ENCODE measurements at regions not wholly inside any gene's neighbourhood (a gene's known extent, or its start where the extent isn't known, plus 50 kb on each side); places are given as distances from the start of the nearest gene placed in this dataset.

- H3K36me3 ChIP-seq (ENCODE audit: insufficient read depth, low read length): no peaks in the 10 kb centered on the region
- Mint-ChIP-seq H3K36me3 (no peaks in the 10 kb centered on the region), H3K27me3 (peaks cover 0 to under 1% of the 10 kb centered on the region in 2 donors), H3K27ac (no peak overlapping the region), H3K4me3 (no peak overlapping the region), H3K4me1 (no peaks in the 10 kb centered on the region), H3K9me3 (peaks cover 0 to 2% (median 0%) of the 10 kb centered on the region in 8 donors)
- intact Hi-C loops (cut with micrococcal nuclease): no loop called here
- no peak overlapping the region for H3K27ac ChIP-seq (ENCODE audit: low read depth, low read length)
- H3K9me3 ChIP-seq (ENCODE audit: control insufficient read depth in 1 of 2, low read length in 2 of 2): no peaks in the 10 kb centered on the region
- CTCF ChIA-PET (ENCODE audit: partially characterized antibody): no interaction called here
- POLR2A ChIA-PET (ENCODE audit: partially characterized antibody): no interaction called here
- H3K27me3 ChIP-seq (ENCODE audit: insufficient read depth, low read length): no peaks in the 10 kb centered on the region
- no peaks in the 10 kb centered on the region for H3K4me1 ChIP-seq (ENCODE audit: insufficient read depth, low read length)
- DNase-seq: no peak
- no peak overlapping the region for H3K4me3 ChIP-seq (ENCODE audit: low read length in 2 of 2)
Observed at GRCh38 chr11:111091321-111091938, 154.1 kb upstream of the POU2AF2 start.

GRCh38 chr11:111089759-111090158 is 155.8 kb upstream of the POU2AF2 start:
- no peaks in the 10 kb centered on the region for H3K4me1 ChIP-seq (ENCODE audit: insufficient read depth, low read length)
- no peaks in the 10 kb centered on the region for H3K4me1 Mint-ChIP-seq
- H3K27me3 Mint-ChIP-seq: peaks cover 0 to 2% of the 10 kb centered on the region in 2 donors
- H3K27me3 ChIP-seq (ENCODE audit: insufficient read depth, low read length): no peaks in the 10 kb centered on the region
- no peak overlapping the region for H3K4me3 ChIP-seq (ENCODE audit: low read length in 2 of 2)
- intact Hi-C loops (cut with micrococcal nuclease): no loop called here
- H3K27ac Mint-ChIP-seq: no peak overlapping the region
- DNase-seq: no peak
- POLR2A ChIA-PET (ENCODE audit: partially characterized antibody): no interaction called here
- H3K9me3 ChIP-seq (ENCODE audit: control insufficient read depth in 1 of 2, low read length in 2 of 2): no peaks in the 10 kb centered on the region
- H3K36me3 Mint-ChIP-seq: no peaks in the 10 kb centered on the region
- no peak overlapping the region for H3K4me3 Mint-ChIP-seq
- H3K27ac ChIP-seq (ENCODE audit: low read depth, low read length): no peak overlapping the region
- CTCF ChIA-PET (ENCODE audit: partially characterized antibody): no interaction called here
- peaks cover 0 to 2% (median 0%) of the 10 kb centered on the region in 8 donors for H3K9me3 Mint-ChIP-seq
- no peaks in the 10 kb centered on the region for H3K36me3 ChIP-seq (ENCODE audit: insufficient read depth, low read length)

- CTCF ChIA-PET (ENCODE audit: partially characterized antibody): no interaction called here
- POLR2A ChIA-PET (ENCODE audit: partially characterized antibody): no interaction called here
- no peak overlapping the region for H3K4me3 Mint-ChIP-seq
- peaks cover 0 to 2% (median 0%) of the 10 kb centered on the region in 8 donors for H3K9me3 Mint-ChIP-seq
- H3K4me3 ChIP-seq (ENCODE audit: low read length in 2 of 2): no peak overlapping the region
- H3K9me3 ChIP-seq (ENCODE audit: control insufficient read depth in 1 of 2, low read length in 2 of 2): no peaks in the 10 kb centered on the region
- intact Hi-C loops (cut with micrococcal nuclease): no loop called here
- H3K4me1 ChIP-seq (ENCODE audit: insufficient read depth, low read length): no peaks in the 10 kb centered on the region
- no peak for DNase-seq
- peaks cover 0 to 2% of the 10 kb centered on the region in 2 donors for H3K27me3 Mint-ChIP-seq
- H3K27ac ChIP-seq (ENCODE audit: low read depth, low read length): no peak overlapping the region
- H3K36me3 Mint-ChIP-seq: no peaks in the 10 kb centered on the region
- H3K27me3 ChIP-seq (ENCODE audit: insufficient read depth, low read length): no peaks in the 10 kb centered on the region
- no peaks in the 10 kb centered on the region for H3K4me1 Mint-ChIP-seq
- no peak overlapping the region for H3K27ac Mint-ChIP-seq
- no peaks in the 10 kb centered on the region for H3K36me3 ChIP-seq (ENCODE audit: insufficient read depth, low read length)
Observed at GRCh38 chr11:111088847-111089355, 156.6 kb upstream of the POU2AF2 start.

DNA sequence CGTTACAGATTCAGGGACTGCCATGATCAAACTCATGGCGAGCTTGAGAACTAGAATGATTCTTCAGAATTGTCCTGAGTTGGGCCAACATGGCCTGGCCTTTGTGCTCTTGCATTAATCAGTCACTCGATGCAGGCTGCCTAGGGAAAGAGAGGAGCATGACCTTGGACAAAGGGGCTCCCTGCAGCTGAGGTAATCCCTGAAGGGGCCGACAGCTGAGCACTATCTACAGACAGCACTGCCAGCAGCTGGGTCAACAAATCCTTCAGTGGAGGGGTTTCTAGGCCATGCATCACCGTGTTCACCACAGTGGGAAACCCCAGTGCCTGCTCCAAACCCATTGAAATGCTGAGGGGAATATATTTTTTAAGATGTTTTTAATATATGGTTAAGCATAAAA is 159.5 kb upstream of the POU2AF2 start:
- intact Hi-C loops (cut with micrococcal nuclease): no loop called here
- Mint-ChIP-seq H3K4me3 (no peak overlapping the region), H3K27ac (no peak overlapping the region), H3K9me3 (no peaks in the 10 kb centered on the region), H3K27me3 (peaks cover 2% of the 10 kb centered on the region in 2 donors), H3K36me3 (no peaks in the 10 kb centered on the region), H3K4me1 (no peaks in the 10 kb centered on the region)
- H3K4me3 ChIP-seq (ENCODE audit: low read length in 2 of 2): no peak overlapping the region
- ChIA-PET CTCF (ENCODE audit: partially characterized antibody) (no interaction called here), POLR2A (ENCODE audit: partially characterized antibody) (no interaction called here)
- no peaks in the 10 kb centered on the region for H3K9me3 ChIP-seq (ENCODE audit: control insufficient read depth in 1 of 2, low read length in 2 of 2)
- no peaks in the 10 kb centered on the region for H3K36me3 ChIP-seq (ENCODE audit: insufficient read depth, low read length)
- H3K4me1 ChIP-seq (ENCODE audit: insufficient read depth, low read length): no peaks in the 10 kb centered on the region
- no peaks in the 10 kb centered on the region for H3K27me3 ChIP-seq (ENCODE audit: insufficient read depth, low read length)
- no peak overlapping the region for H3K27ac ChIP-seq (ENCODE audit: low read depth, low read length)
- DNase-seq: no peak

- peaks cover 4 to 6% of the 10 kb centered on the region in 2 donors for H3K27me3 Mint-ChIP-seq
- Histone ChIP-seq H3K27ac (ENCODE audit: low read depth, low read length) (no peak overlapping the region), H3K9me3 (ENCODE audit: control insufficient read depth in 1 of 2, low read length in 2 of 2) (no peaks in the 10 kb centered on the region), H3K4me3 (ENCODE audit: low read length in 2 of 2) (no peak overlapping the region), H3K27me3 (ENCODE audit: insufficient read depth, low read length) (no peaks in the 10 kb centered on the region), H3K36me3 (ENCODE audit: insufficient read depth, low read length) (no peaks in the 10 kb centered on the region), H3K4me1 (ENCODE audit: insufficient read depth, low read length) (no peaks in the 10 kb centered on the region)
- no peak overlapping the region for H3K4me3 Mint-ChIP-seq
- H3K36me3 Mint-ChIP-seq: no peaks in the 10 kb centered on the region
- CTCF ChIA-PET (ENCODE audit: partially characterized antibody): no interaction called here
- intact Hi-C loops (cut with micrococcal nuclease): no loop called here
- no peaks in the 10 kb centered on the region for H3K9me3 Mint-ChIP-seq
- peak overlapping the region in 1 of 7 donors; percentile 8 for H3K27ac Mint-ChIP-seq
- DNase-seq: no peak
- POLR2A ChIA-PET (ENCODE audit: partially characterized antibody): no interaction called here
- no peaks in the 10 kb centered on the region for H3K4me1 Mint-ChIP-seq
Observed at GRCh38 chr11:111082664-111083063, 162.9 kb upstream of the POU2AF2 start.

GRCh38 chr11:111081021-111081511 is 164.5 kb upstream of the POU2AF2 start:
- Mint-ChIP-seq H3K4me3 (no peak overlapping the region), H3K4me1 (peaks cover 0 to 1% (median 0%) of the 10 kb centered on the region in 4 donors), H3K27ac (no peak overlapping the region), H3K27me3 (peaks cover 4 to 6% of the 10 kb centered on the region in 2 donors), H3K9me3 (no peaks in the 10 kb centered on the region), H3K36me3 (no peaks in the 10 kb centered on the region)
- Histone ChIP-seq H3K4me1 (ENCODE audit: insufficient read depth, low read length) (no peaks in the 10 kb centered on the region), H3K36me3 (ENCODE audit: insufficient read depth, low read length) (no peaks in the 10 kb centered on the region), H3K9me3 (ENCODE audit: control insufficient read depth in 1 of 2, low read length in 2 of 2) (no peaks in the 10 kb centered on the region), H3K27me3 (ENCODE audit: insufficient read depth, low read length) (no peaks in the 10 kb centered on the region), H3K4me3 (ENCODE audit: low read length in 2 of 2) (no peak overlapping the region), H3K27ac (ENCODE audit: low read depth, low read length) (no peak overlapping the region)
- intact Hi-C loops (cut with micrococcal nuclease): no loop called here
- ChIA-PET CTCF (ENCODE audit: partially characterized antibody) (no interaction called here), POLR2A (ENCODE audit: partially characterized antibody) (no interaction called here)
- no peak for DNase-seq

DNA sequence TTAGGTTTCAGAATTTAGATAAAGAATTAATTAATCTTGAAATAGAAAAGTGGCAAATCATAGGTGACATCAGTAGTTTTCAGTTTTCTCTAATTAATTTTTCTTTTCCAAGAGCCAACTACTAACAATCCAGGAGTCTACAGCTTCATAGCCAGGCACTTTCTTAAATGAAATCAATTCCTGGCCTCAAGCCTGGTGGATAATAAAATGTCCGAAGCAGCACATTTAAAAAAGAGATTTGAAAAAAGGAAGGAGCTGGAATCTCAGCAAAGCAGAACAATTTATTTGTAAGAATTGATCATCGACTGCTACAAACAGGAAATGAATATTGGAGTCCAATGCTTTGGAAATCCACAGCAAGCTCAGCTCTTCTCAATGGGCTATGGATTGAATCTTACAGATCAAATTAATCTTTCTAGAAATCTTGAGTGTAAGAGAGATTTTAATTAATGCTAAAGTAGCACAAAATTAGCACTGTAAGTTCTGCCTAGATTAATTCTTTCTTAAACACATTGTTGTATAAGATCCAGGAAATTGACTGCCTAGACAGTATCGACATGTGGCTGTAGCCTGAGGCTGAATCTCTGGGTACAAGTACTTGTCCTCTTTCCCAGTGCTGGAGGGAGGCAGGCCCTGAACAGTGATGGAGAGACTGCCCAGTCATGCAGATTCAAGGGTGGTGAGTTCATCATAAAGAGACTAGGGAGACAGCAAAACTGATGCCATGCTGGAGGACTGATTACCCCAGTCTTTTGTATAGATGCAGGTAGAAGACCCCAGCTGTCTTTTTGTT is 167.8 kb upstream of the POU2AF2 start:
- POLR2A ChIA-PET (ENCODE audit: partially characterized antibody): no interaction called here
- no peaks in the 10 kb centered on the region for H3K4me1 ChIP-seq (ENCODE audit: insufficient read depth, low read length)
- H3K36me3 ChIP-seq (ENCODE audit: insufficient read depth, low read length): no peaks in the 10 kb centered on the region
- Mint-ChIP-seq H3K4me3 (no peak overlapping the region), H3K27ac (no peak overlapping the region), H3K36me3 (no peaks in the 10 kb centered on the region), H3K4me1 (peaks cover 0 to 1% (median 0%) of the 10 kb centered on the region in 4 donors), H3K27me3 (peaks cover 4 to 5% of the 10 kb centered on the region in 2 donors), H3K9me3 (no peaks in the 10 kb centered on the region)
- H3K4me3 ChIP-seq (ENCODE audit: low read length in 2 of 2): no peak overlapping the region
- H3K27ac ChIP-seq (ENCODE audit: low read depth, low read length): no peak overlapping the region
- intact Hi-C loops (cut with micrococcal nuclease): no loop called here
- no peaks in the 10 kb centered on the region for H3K9me3 ChIP-seq (ENCODE audit: control insufficient read depth in 1 of 2, low read length in 2 of 2)
- CTCF ChIA-PET (ENCODE audit: partially characterized antibody): no interaction called here
- no peak for DNase-seq
- H3K27me3 ChIP-seq (ENCODE audit: insufficient read depth, low read length): no peaks in the 10 kb centered on the region

Measured in CD4-positive, alpha-beta memory T cell (primary cell).